GM19240 (cell line): ENCODE measurements at regions not wholly inside any gene's neighbourhood (a gene's known extent, or its start where the extent isn't known, plus 50 kb on each side); places are given as distances from the start of the nearest gene placed in this dataset.
"Not testable (repeated sequence)": the region's sequence is repeated elsewhere in the genome, so short reads cannot be mapped to it uniquely, and the experiment has no call there.

Source experiments
- DNase-seq: peaks from one replicate; pipeline ENCODE4 v3.0.0; 2011; ENCODE audit warnings: low spot score; ENCODE audit not compliant: insufficient read length

GRCh38 chr10:21061184-21061583, 164.1 kb upstream of the NEBL start:
- DNase-seq = no peak

- no peak for DNase-seq
Measured at GRCh38 chr10:21060626-21061025, 163.5 kb upstream of the NEBL start.

GRCh38 chr10:21057989-21058388, 160.9 kb upstream of the NEBL start:
- DNase-seq = no peak

DNA sequence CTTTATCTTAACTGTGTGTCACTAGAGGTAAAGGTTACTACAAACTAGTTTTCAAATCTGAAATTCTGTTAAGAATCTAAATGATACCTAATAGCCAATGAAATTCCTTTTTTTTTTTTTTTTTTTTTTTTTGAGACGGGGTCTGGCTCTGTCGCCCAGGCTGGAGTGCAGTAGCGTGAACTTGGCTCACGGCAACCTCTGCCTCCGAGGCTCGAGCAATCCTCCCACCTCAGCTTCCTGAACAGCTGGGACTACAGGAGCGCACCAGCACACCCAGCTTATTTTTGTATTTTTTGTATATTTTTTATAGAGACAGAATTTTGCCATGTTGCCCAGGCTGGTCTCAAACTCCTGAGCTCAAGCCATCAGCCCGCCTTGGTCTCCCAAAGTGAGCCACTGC, 160.3 kb upstream of the NEBL start:
- DNase-seq = no peak

- no peak for DNase-seq
Measured at GRCh38 chr10:21056461-21056860, 159.3 kb upstream of the NEBL start.

- DNase-seq = no peak
Measured at GRCh38 chr10:21055339-21056135, 158.4 kb upstream of the NEBL start.

- no peak for DNase-seq
Measured at GRCh38 chr10:21053953-21054690, 157.0 kb upstream of the NEBL start.

- no peak for DNase-seq
Measured at GRCh38 chr10:21052709-21053104, 155.6 kb upstream of the NEBL start.

DNA sequence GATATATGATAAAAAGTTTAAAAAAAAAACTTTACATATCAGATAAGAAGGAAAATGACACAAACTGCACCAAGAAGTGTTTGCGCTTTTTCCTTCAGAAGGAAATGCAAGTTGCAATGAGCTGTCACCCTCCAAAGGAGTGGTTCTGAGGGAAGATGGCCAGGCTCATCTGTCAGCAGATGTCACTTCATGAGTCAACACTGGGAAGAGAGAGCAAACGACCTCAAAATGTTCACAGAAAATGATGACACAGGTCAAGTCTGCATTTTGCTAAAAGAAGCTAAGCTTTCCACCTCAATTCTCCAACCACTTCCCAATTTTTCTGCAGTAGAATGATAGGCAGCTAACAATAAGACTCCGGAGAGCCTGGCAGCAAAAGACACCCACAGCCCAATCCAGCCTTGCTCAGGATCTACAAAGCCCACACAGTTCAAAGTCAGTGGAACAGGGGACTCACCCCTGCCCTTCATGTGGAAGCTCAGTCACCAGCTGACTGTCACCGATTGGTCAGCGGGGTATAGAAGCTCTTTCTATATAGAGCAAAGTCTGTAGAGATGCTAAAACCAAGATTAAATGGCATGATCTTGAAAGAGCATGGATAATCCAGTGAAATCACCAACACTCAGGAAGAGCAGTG, 155.1 kb upstream of the NEBL start:
- DNase-seq = no peak

- DNase-seq = no peak
Measured at GRCh38 chr10:21049482-21049881, 152.4 kb upstream of the NEBL start.

- DNase-seq = no peak
Measured at GRCh38 chr10:21048068-21048467, 151.0 kb upstream of the NEBL start.

GRCh38 chr10:21047511-21047910, 150.4 kb upstream of the NEBL start:
- DNase-seq = no peak

DNA sequence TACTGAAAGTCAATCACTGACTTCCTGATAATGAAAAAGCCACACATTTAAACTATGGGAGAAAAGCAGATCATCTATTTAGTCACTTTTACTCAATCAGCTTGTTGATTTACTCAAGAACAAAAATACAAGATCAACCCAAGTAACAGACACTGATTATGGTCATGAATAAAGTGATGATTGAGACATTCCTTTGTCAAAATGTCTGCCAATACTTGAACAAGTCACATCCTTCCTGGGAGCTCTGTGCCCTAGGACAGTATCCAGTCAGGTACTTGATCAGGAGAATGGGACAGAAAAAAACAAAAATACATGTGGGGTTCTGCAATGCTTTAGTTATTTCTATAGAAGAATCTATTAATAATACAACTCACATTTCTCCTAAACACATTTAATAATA, 150.0 kb upstream of the NEBL start:
- DNase-seq = no peak

DNA sequence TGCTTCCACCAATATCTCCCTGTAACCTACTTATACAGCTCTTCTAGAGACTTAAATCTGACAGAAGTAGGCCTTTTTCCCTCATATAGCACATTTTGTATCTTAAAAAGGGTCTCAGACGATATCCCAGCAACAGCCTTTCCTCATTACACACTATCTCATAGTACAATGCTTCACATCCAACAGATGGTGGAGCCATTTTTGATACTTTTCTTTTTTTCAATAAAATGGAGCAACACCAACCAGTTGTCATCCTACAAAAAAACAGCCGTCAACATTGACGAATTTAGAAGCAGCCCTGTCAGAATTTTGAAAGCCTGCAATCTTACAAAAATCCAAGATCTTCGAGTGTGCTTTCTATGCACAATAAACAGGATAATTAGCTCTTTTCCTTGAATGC, 145.9 kb upstream of the NEBL start:
- DNase-seq = no peak

- DNase-seq = no peak
Measured at GRCh38 chr10:21042536-21042935, 145.4 kb upstream of the NEBL start.

DNA sequence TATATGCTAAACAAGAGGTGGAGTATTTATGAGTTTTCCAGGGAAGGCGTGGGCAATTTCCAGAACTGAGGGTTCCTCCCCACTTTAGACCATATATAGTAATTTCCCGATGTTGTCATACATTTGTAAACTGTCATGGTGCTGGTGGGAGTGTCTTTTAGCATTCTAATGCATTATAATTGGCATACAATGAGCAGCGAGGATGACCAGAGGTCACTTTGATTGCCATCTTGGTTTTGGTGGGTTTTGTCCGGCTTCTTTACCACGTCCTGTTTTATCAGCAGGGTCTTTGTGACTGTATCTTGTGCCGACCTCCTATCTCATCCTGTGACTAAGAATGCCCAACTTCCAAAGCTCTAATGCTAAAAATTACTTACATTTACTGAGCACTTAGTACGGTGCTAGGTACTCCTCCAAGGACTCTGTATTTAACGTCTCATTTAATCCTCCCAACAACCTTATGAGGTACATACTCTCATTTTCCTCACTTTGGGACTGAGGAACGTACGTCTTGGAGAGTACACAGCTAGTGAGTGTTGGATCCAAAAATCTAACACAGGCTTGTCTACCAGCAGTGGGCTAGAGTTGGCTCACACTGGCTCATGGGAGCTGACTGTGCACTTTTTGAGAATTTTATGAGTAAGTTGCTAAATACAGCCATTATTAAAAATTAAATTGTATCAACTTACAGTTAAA, 144.8 kb upstream of the NEBL start:
- DNase-seq = no peak

GRCh38 chr10:21039721-21040120, 142.6 kb upstream of the NEBL start:
- no peak for DNase-seq

DNA sequence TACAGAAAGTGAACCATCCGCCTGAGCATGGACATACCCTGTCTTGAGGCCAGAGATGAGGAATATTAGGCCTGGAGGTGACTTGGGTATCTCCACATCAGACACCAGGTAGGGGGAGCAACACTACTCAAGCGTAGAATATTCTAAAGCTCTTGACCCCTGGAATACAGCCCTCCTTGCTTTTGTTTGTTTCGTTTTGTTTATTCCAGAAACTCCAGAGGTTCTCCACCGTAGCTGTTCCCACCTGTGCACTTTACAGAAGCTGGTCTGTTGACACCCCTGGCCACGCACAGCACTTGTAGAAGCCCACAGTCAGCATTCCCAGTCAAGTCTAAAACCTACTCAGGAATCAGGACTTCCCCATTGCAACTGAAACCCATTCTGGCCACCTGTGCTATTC, 139.6 kb upstream of the NEBL start:
- DNase-seq = no peak

DNA sequence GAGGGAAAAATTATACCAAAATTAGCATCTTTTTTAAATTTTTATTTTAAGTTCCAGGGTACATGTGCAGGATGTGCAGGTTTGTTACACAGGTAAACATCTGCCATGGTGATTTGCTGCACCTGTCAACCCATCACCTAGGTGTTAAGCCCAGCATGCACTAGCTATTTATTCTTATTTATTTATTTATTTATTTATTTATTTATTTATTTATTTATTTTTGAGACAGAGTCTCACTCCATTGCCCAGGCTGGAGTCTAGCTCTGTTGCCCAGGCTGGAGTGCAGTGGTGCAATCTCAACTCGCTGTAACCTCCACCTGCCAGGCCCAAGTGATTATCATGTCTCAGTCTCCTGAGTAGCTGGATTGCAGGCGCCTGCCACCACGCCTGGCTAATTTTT, 137.7 kb upstream of the NEBL start:
- not testable (repeated sequence) for DNase-seq

DNA sequence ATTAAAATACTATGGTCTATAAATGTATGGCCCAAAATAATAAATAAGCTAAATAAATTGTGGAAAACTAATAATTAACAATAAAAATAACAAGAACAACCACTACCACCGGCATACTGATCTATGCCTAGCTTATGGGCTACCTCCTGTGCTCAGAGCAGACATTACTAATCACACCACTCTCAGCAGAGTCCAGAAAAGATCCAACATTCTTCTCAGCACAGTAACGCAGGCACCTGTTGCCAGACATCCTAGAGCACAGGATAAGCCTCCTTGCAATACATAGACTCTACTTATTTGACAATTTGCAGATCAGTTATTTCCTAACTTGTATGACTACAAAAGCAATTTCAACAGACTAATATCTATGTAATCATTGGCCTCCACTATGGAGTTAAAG, 137.1 kb upstream of the NEBL start:
- no peak for DNase-seq

DNA sequence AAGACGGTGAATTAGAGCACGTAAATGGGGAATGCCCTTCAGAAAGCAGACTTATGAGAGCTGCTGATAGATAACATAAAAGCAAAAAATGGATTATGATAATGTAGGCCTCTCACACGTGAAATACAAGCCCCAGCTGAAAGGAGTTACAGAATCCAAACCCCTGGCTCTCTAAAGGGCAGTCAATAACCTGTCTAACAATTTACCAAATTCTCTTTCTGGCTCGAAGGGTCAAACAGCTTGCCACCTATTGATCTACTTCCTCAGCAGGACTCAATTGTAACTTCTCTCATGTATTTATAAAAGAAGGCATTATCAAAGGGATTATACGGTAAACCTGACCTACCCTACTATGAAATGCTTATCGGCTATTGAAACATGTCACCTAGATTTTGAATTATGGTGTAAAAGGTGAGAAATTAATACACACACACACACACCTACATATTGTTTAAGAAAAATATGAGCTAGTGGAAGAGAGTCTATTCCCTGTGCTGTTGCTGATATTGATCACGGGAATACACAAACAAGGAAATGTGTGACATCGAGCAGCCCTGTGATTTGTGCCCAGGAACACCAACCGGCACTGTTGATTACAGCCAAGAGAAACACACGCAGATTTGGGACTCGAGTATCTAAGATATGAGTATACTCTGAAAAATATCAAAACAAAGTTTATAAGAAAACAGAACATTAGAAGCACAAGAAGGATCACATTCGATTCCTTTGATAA, 135.6 kb upstream of the NEBL start:
- no peak for DNase-seq
